ENCODE measurements at regions not wholly inside any gene's neighbourhood (a gene's known extent, or its start where the extent isn't known, plus 50 kb on each side); places are given as distances from the start of the nearest gene placed in this dataset.

DNA sequence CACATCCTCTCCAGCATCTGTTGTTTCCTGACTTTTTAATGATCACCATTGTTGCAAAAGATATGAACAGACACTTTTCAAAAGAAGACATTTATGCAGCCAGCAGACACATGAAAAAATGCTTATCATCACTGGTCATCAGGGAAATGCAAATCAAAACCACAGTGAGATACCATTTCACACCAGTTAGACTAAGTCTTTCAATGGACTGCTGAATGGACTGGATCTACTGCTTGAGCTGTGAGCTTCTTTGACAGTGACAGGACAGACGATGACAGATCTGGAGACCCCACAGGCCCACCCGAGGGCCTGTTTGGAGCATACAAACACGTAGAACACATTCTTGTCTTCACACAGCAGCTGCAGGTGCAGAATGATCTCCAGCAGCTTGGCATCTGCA, 266.1 kb upstream of the RIOK2 start:
- TF ChIP-seq, protein P1, sequence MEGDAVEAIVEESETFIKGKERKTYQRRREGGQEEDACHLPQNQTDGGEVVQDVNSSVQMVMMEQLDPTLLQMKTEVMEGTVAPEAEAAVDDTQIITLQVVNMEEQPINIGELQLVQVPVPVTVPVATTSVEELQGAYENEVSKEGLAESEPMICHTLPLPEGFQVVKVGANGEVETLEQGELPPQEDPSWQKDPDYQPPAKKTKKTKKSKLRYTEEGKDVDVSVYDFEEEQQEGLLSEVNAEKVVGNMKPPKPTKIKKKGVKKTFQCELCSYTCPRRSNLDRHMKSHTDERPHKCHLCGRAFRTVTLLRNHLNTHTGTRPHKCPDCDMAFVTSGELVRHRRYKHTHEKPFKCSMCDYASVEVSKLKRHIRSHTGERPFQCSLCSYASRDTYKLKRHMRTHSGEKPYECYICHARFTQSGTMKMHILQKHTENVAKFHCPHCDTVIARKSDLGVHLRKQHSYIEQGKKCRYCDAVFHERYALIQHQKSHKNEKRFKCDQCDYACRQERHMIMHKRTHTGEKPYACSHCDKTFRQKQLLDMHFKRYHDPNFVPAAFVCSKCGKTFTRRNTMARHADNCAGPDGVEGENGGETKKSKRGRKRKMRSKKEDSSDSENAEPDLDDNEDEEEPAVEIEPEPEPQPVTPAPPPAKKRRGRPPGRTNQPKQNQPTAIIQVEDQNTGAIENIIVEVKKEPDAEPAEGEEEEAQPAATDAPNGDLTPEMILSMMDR (IDR thresholded peaks at IDR 0.05; ENCODE audit: unreplicated experiment) = no peak
- H3K27me3 Mint-ChIP-seq (ENCODE audit: unreplicated experiment) = no peaks in the 10 kb centered on the region
- no peaks in the 10 kb centered on the region for H3K4me1 Mint-ChIP-seq (ENCODE audit: unreplicated experiment)
- no peak overlapping the region for H3K27ac Mint-ChIP-seq (ENCODE audit: unreplicated experiment)
- peaks cover 4% of the 10 kb centered on the region for H3K9me3 Mint-ChIP-seq (ENCODE audit: unreplicated experiment)
- H3K4me3 Mint-ChIP-seq (ENCODE audit: unreplicated experiment) = no peak overlapping the region
- DNase-seq (ENCODE audit: low spot score) = no peak
- no peaks in the 10 kb centered on the region for H3K36me3 Mint-ChIP-seq (ENCODE audit: low read depth, unreplicated experiment)

DNA sequence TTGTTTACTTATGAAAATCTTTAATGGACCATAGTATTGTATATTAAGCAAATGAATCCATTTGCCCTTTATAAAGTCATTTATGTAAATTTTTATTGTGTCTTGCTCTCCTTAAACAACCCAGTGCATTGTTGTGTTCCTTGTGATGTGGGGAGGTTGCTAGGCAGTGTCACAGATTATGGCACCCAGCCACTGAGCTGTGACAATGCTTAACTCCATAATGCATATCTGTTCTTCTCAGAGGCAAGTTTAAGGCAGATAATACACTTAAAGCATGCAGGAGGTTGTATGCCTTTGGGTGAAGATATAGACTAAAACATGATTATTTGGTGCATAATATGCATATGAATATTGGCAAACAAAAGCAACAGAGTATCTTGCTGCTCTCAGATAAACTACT, 269.6 kb upstream of the RIOK2 start:
- H3K27me3 Mint-ChIP-seq (ENCODE audit: unreplicated experiment) = no peaks in the 10 kb centered on the region
- no peak for DNase-seq (ENCODE audit: low spot score)
- peaks cover 4% of the 10 kb centered on the region for H3K9me3 Mint-ChIP-seq (ENCODE audit: unreplicated experiment)
- H3K36me3 Mint-ChIP-seq (ENCODE audit: low read depth, unreplicated experiment) = no peaks in the 10 kb centered on the region
- no peak overlapping the region for H3K4me3 Mint-ChIP-seq (ENCODE audit: unreplicated experiment)
- H3K27ac Mint-ChIP-seq (ENCODE audit: unreplicated experiment) = no peak overlapping the region
- TF ChIP-seq, protein P1 (IDR thresholded peaks at IDR 0.05; ENCODE audit: unreplicated experiment) = no peak
- no peaks in the 10 kb centered on the region for H3K4me1 Mint-ChIP-seq (ENCODE audit: unreplicated experiment)

DNA sequence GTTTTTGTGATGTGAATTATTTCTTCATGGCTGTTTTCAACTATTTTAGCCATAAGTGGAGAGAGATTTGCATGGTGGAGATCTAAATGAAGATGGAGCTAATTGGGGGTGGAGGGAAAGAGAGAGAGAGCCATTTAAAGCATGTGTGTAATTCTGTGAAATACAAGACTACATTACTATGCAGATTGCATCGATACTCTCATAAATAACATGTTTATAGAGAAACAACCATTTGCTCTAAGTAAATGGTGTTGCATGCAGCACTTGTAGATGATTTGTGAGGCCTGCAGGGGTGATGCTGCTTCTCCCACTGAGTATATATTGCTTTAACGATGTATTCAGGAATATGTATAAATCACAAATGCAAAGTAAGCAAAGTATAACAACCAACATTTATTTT, 270.2 kb upstream of the RIOK2 start:
- no peak overlapping the region for H3K4me3 Mint-ChIP-seq (ENCODE audit: unreplicated experiment)
- no peaks in the 10 kb centered on the region for H3K27me3 Mint-ChIP-seq (ENCODE audit: unreplicated experiment)
- TF ChIP-seq, protein P1 (IDR thresholded peaks at IDR 0.05; ENCODE audit: unreplicated experiment) = no peak
- H3K4me1 Mint-ChIP-seq (ENCODE audit: unreplicated experiment) = no peaks in the 10 kb centered on the region
- no peak for DNase-seq (ENCODE audit: low spot score)
- no peaks in the 10 kb centered on the region for H3K36me3 Mint-ChIP-seq (ENCODE audit: low read depth, unreplicated experiment)
- no peak overlapping the region for H3K27ac Mint-ChIP-seq (ENCODE audit: unreplicated experiment)
- H3K9me3 Mint-ChIP-seq (ENCODE audit: unreplicated experiment) = peaks cover 4% of the 10 kb centered on the region

DNA sequence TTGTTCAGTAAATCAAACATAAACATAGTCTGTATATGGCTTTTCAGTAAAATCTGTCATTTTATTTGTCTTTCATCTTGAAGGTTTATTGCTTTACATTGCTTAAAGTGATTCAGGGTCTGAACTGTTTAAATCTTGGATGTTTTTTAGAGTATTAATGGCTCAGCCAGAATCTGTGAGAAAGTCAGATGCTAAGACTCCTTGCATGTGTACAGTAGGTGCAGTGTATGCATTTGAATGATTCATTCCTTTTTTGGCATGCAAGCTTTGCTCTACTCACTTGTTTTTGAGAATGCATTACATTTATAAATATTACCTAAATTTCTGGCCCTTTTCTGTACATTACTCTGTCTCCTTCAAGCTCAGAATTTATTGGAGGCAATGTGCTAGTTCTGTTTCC, 271.0 kb upstream of the RIOK2 start:
- H3K27ac Mint-ChIP-seq (ENCODE audit: unreplicated experiment) = no peak overlapping the region
- TF ChIP-seq, protein P1 (IDR thresholded peaks at IDR 0.05; ENCODE audit: unreplicated experiment) = no peak
- H3K4me1 Mint-ChIP-seq (ENCODE audit: unreplicated experiment) = no peaks in the 10 kb centered on the region
- H3K36me3 Mint-ChIP-seq (ENCODE audit: low read depth, unreplicated experiment) = no peaks in the 10 kb centered on the region
- no peaks in the 10 kb centered on the region for H3K27me3 Mint-ChIP-seq (ENCODE audit: unreplicated experiment)
- H3K9me3 Mint-ChIP-seq (ENCODE audit: unreplicated experiment) = peaks cover 4% of the 10 kb centered on the region
- DNase-seq (ENCODE audit: low spot score) = no peak
- H3K4me3 Mint-ChIP-seq (ENCODE audit: unreplicated experiment) = no peak overlapping the region

DNA sequence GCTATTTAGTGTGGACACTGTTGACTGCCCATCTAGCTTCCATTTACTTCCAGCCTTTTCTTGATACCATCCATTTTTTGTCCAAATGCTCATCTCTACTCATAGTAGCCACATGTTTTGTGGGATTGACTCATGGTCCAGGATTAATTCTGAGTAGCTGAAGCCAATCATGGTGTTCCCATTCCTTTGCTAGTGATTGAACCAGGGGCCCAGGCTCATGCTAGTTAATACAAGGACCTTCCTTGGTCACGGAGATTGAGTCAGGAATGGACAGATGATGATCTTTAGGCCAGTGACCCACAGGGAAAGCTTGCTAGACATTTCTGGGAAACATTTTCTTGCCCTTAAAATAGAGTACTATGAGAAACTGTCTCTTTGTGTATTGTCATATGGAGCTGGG, 272.9 kb upstream of the RIOK2 start:
- Mint-ChIP-seq H3K4me1 (ENCODE audit: unreplicated experiment) (no peaks in the 10 kb centered on the region), H3K36me3 (ENCODE audit: low read depth, unreplicated experiment) (no peaks in the 10 kb centered on the region), H3K9me3 (ENCODE audit: unreplicated experiment) (no peaks in the 10 kb centered on the region), H3K4me3 (ENCODE audit: unreplicated experiment) (no peak overlapping the region), H3K27me3 (ENCODE audit: unreplicated experiment) (no peaks in the 10 kb centered on the region), H3K27ac (ENCODE audit: unreplicated experiment) (no peak overlapping the region)
- DNase-seq (ENCODE audit: low spot score) = no peak
- TF ChIP-seq, protein P1 (IDR thresholded peaks at IDR 0.05; ENCODE audit: unreplicated experiment) = no peak

Measured in endothelial cell (in vitro differentiated cells).